ENCODE measurements at regions not wholly inside any gene's neighbourhood (a gene's known extent, or its start where the extent isn't known, plus 50 kb on each side); places are given as distances from the start of the nearest gene placed in this dataset.
A peak's percentile ranks its signal among the peaks of the same experiment; 100 is the strongest.

DNA sequence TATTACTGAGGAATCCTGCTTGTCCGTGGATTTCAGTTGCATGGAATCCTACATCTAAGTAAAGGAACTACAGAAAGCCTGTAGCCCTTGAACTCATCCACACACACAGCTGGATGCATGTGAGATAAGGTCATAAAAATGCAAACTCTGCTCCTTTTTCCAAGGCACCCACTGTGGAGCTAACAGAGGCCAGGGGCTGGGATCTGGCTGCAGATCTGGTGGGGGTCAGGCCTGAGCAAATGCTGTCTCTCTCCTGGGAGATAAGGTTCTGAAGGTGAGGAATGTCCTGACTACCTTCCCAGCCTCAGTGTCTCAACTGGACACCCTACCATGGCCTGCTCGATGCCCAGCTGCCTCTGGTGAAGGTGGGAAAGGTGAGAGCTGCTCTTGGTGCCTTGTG lies 321.5 kb downstream of the LRFN2 start:
- no peak for DNase-seq

DNA sequence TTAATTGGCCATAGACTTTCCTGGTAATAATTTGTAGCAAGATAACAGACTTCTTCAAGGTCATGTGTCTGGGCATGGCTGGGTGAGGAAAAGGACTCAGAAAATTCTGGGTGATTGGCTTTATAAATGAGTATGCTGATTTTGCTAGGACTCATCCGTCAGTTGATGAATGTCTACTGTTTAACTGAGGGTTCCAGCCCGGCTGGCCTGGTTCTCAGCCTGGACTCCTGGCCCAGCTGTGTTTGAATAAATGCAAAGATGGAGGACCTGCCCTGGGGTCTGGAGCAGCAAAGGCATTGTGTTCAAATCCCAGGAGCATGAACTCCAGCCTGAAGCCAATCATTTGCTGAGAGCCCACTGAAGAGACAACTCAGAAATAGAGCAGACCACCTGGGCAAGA lies 323.2 kb downstream of the LRFN2 start:
- DNase-seq: no peak

DNA sequence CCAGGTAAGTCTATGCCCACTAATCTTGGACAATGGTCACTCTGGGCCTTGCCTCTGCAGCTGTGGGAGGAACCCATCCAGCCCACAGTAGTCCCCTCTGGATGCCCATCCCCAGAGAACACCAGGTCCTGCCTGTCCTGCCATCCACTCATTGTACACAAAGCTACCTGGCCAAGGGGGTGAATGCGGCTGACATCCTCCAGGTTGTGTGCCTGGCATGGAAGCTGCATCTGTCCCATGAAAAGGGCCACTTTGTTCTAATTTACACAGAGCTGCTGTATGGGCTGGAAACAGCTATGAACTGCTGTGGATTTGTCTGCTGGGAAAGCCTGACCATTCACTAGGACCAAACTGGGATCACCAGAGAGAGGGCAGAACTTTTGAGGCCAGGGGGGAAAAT lies 324.8 kb downstream of the LRFN2 start:
- DNase-seq: no peak

DNA sequence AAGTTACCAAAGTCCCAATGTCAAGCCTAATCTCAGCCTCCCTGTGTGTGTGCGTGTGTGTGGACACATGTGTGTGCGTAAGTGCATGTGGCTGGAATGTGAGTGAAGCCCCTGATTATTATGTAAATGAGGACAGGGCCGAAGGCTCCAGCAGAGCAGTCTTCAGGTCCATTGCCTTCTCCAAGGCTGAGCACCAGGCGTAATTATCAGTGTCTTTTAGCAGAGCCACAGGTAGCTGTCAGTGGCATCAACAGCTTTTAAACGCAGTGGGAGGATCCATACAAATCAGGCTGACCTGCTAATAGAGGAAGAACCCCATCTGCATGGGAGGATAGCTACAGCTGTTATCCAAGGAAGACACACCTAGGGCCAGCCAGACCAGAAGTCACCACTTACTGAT lies 324.3 kb upstream of the MOCS1 start:
- no peak for DNase-seq

DNA sequence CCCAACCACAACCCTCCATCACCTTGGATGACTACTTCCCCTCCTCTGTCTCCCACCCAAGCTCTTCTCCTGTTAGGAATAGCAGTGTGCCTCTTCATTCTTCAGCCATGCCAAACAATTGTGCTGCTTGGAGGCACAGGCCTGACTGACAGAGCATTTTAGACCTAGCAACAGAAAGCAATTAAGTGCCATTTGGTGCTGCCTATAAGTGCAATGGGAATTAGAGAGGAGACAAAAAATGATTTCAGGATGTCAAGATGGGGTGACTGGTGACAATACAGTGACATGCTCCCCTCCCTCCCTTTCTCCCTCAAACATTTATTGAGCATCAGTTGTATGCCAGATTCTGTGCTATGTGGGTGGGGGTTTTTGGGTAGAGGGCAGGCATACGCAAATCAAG lies 322.6 kb upstream of the MOCS1 start:
- DNase-seq: peak; percentile 1

DNA sequence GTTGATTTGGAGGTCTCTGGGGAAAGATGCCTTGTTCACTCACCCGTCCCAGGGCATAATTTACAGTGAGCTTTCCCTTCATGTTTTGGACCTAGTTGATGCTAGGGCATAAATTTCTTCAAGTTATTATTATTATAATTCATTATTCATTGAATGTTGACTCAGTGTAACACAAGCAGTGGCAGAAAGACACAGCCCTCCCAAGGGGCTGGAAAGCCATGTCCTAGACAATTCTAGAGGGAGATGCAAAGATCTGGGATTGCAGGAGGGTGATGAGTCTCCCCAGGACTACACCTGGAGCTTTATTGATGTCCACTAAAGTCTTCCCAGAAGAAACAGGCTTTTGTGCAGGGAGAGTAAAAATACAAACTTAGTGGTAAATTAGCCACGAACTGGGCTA lies 322.0 kb upstream of the MOCS1 start:
- DNase-seq: no peak

DNA sequence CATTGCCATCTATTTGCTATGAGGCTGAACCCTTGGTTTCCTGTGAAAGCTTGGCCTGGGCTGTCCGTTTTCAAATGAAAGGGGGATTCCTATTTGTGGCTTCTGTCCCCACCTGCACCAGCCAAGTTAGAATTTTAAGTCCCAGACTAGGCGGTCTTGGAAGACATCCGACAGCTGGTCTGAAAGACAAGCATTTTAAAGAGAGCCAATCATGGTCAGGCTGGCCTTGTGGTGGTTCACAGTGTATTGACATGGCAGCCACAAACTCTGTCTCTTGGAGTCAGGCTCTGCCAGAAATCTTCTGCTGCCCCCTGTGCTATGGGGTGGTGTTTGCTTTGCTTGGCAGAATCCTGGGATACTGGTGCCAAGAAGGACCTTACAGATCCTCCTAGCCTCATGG lies 319.2 kb upstream of the MOCS1 start:
- no peak for DNase-seq

DNA sequence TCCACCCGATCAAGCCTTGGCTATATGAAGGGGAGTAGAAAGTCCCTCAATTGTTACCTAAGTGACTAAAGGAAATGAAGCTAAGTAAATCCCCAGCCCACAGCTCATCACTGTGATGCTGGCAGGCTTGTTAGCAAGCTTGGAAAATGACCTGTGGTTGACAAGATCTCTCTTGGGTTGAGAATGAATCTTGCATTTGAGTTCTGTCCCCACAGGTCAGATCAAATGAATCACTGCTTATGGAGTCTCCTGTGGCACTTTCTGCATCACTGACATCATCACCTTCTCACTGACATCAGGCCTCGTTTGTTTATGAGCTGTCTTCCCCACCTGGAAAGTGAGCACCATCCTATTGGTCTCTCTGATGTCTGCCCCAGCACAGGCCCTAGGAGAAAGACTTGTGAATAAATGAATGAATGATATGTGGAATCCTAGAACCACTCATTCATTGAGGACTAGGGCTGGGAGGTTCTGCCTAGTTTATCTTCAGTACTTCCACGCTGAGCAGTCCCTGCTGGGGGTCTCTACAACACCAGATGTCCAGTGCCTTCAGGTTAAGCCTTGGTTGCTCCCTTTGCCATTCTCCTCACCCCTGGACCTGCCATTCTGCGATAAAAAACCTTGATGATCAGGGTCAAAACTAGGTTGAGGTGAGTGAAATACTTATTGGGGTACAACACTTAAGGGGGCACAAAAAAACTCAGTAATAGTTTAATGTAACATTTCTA lies 318.4 kb upstream of the MOCS1 start:
- DNase-seq: no peak

DNA sequence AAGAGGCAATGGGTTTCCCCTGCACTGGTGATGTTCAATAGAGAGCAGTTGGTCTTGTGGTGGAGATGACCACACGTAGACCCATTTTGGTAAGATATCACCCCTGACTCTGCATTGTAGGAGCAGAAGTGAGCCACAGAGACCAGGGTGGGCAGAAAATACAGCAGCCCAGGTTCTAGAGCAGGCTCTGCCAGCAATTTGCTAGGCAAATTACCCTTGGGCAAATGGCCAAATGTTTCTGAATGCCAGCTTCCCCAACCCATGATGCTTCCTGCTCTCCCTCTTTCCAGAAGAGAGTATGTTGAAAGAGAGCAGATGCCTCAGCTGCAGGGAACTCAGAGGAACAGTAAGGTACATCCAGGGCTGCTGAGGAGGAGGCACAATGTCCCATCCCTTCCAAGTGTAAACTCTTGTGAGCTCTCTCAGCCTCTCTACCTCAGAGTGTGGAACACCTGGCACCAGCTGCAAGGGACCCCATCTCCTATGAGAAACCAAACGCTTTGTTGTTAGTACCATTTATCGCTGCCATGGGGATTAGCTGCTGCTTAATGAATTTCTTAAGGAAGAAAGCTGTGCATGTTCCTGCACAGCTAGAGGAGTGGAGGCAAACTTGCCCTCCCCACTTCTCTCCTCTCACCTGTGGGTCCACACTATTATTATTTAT lies 317.5 kb upstream of the MOCS1 start:
- peak; percentile 91 for DNase-seq

DNA sequence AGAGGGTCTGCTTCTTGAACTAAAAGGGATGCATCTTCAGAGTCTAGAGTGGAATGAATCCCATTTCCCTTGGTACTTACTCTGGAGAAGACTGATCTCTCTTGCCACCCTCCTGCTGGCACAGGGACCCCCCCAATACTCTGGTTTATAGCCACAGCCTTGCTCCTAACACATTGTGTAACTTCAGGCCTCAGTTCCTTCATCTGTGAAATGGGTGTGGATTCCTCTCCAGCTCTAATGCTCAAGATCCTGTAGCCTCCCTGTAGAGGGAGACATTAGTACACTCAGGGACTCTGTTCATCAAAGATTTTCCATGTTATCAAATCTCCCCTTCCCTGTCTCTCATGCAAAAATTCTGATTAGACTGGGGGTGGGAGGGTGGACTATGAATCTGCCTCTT lies 315.7 kb upstream of the MOCS1 start:
- no peak for DNase-seq

DNA sequence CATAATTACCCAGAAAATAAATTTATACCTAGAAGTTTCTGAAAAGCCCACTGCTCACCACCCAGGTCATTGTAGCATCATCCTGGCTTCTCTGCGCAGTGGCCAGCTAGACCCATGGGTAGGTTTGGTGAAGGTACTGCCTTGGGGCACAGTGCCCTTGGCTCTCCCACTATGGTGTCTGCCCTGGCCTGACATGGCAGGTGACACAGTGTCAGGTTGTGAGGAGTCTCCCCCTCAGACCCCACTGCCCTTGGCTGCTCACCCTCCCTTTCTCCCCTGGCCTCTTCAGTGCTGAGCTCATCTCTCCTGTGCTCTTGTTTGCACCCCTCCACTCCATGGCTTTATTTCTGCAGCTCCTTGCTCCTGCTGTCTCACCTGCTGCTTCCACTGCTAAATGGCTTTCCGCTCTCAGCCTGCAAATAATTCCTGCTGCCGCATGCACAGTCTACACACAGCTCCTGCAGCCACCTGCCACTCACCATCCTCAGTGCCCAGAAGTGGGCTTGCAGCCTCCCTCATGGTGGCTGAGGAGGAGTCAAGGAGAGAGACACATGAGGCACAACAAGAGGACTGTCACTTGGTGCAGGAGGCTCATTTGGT lies 313.4 kb upstream of the MOCS1 start:
- DNase-seq: peak; percentile 1

DNA sequence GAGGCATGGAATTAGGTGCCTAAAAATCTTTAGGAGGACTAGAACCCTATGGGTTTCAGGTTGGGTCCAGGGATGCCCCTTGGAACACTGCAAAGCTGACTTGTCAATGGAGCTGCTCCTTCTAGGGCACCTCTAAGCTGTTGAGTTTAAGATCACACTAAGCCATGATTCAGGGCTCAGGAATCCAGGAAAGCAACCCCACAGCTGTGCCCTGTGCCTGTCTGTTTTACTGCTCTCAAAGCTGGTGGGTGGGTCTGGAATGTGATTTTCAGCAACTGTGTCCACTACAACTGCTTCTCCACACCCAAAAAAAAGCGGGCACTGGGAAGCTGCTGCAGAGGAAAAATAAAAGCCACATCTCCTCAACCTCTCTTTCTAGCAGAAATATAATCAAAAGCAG lies 310.4 kb upstream of the MOCS1 start:
- DNase-seq: no peak

DNA sequence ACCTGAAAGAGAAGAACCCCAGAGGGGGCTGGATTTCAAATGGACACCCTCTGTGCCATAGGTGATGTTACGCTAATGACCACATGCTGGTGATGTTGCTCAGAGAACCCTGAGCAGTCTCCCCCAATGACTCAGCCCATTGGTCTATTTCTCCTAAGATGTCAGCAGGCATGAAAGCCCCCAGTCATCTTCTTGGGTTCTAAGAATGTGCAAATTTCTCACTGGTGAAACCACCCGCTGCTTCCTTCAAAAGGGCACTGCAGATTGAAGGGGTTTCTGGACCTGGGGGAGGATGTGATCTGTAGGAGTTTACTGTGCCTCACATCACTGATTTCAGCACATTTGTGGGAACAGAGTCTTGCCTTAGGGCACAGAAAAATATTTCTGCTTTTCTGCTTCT lies 298.4 kb upstream of the MOCS1 start:
- no peak for DNase-seq

DNA sequence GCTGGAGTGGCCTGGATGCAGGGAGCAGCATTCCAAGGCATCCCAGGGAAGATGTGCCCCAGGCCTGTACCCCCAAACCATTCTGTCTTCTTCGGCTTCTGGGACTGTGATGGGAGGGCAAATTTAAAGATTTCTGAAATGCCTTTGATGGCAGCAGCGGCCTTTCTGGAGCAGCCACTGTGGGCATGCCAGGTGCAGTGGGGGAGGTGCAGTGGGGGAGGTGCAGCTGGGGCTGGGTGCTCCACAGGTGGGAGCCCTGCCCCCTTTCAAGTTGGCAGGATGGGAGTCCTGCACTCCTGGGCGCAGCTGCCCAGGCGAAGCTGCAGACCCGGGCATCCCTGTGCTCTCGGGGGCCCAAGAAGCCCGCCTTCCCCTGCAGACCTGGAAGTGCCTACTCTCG lies 293.5 kb upstream of the MOCS1 start:
- no peak for DNase-seq

DNA sequence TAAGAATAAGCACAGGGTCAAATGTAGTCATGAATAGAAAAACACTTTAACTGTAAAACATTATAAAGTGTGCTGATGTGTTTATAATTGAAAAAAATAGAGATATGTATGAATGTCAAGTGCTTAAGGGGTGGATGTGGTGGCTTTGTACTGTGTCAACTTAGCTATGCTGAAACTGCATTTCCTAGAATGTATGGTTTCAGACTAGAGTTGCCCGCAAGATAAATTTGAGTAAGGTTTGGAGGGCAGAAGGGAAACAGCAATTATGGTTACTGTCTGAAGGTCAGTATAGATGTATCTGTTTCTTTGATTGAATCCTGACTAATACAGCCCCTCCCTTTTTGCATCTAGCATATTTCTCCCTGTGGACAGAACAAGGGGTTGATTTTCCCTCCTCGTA lies 288.1 kb upstream of the MOCS1 start:
- no peak for DNase-seq

DNA sequence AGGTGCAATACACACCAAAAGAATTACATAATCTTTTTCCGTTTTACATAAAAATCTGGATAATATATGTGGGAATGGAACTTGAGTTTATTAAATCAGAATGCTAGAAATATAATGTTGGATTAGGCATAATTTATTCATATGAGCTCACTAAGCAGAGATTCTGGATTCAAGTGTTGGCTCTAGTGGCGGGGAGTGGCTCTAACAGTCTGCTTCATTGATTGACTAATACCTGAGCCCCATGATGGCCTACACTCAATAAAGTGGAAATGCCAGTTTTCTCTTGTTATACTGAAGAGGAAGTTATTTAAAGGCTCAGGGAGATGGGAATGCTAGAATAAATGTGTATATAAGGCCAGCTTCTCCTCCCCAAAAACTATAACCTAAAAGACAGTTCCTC lies 285.5 kb upstream of the MOCS1 start:
- DNase-seq: no peak

DNA sequence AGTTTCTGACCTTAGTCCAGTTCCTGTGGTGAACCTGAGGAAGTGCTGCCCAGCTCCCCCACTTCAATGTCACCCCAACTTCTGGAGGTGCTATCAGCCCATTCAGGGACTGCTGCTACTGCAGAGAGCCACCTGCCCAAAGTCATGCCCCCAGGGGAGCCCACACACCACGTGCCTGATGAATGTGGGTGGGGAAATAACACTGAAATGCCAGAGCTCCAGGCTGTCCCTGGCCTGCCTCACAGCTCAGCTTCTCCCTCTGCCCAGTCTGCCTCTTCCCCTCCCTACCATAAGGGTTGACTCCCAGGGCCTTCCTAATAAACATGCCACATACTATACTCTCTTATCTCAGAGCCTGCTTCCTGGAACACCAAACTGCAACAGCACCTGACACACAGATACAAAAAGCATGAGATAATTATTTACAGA lies 276.4 kb upstream of the MOCS1 start:
- DNase-seq: no peak

DNA sequence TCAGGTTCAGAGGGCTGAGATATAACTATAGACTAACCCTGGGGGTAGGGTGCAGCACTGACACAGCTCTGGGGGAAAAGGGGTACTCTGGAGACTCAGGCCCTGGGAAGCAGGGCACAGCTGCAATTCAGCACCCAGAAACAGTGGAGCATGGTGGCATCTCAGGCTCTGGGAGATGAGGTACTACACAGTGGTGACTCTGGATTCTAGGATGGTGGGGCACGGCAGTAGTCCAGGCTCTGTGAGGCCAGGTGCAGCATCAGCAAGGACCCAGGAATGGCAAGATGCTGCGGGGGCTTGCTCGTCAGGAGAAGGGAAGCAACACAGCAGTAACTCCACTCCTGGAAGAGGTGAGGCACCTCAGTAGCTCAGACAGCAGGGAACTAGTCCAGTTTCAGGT lies 271.5 kb upstream of the MOCS1 start:
- DNase-seq: no peak

DNA sequence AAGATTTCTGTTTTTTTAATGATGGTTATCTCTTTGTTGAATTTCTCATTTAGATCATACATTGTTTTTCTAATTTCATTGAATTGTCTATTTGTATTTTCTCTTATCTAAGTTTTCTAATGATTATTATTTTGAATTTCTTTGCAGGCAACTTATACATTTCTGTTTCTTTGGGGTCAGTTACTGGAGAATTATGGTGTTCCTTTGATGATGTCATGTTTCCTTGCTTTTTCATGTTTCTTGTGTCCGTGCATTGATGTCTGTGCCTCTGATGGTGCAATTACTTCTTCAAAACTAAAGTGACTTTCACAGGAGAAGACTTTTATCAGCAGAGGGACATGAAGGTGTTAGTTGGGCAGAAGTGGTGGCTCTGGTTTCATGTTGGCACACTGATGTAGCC lies 270.7 kb upstream of the MOCS1 start:
- no peak for DNase-seq

DNA sequence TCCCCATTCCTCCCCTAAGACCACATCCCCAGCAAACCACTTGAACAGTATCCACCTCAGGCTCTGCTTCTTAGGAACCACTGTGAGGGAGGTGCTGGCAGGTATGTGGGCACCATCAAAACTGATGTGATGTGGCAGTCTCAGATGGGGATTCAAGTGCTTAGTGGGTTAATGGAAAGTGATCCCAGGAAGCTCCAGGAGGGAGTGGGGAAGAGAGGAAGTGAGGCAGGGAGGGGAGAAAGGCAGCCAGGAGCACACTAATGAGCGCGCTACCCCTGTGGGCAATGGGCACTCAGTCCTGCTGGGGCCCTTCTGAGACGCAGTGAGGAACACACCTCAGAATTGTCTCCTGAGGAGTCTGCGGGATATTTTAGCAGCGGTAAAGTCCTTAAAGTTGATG lies 263.1 kb upstream of the MOCS1 start:
- no peak for DNase-seq

DNA sequence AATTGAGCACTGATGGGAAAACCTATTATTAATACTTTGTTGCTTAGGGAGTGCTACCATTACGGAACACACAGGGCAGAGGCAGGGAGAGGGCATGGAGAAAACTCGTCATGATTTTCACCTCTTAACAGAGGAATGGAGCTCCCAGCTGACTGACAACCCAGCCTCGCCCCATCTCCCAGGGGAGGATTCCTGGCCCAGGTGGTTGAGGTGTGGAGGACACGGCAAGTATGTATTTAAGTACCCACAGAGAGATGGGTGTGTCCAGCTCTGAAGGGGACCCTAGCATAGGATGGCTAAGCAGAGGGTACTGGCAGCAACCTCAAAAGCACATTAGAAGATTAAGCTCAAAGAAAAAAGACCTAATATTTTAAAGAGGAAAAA lies 261.9 kb upstream of the MOCS1 start:
- no peak for DNase-seq

DNA sequence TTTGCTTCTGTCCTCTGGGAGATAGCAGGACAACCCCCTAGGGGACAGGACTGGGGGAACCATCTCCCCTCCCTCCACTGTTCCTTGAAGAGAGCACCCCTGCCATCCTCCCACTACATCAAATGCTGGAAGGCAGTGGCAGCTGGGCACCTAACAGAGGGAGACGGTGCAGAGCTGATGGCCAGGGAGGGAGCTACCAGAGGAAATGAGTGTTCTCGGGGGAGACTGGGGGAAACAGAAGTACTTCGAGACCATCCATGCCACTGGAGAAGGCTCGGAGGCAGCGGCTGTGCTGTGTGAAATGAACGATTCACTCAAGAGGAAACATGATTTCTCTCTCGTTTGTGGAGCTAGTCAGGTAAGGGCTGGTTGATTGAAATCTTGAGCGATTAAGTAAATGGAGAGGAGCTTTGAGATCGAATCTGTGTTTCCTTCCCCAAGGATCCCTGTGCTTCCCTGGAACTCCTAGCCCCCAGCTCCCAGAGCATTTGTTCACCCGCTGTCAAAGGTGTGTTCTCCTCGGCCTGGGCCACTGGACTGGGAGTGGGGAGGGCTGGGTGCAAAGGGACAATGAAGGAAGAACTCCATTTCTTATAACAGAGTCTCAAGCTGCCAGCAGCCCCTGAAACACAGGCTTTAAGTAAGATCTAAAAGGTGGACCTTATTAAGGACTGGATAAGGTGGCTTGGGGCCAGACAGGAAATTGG lies 261.3 kb upstream of the MOCS1 start:
- no peak for DNase-seq

DNA sequence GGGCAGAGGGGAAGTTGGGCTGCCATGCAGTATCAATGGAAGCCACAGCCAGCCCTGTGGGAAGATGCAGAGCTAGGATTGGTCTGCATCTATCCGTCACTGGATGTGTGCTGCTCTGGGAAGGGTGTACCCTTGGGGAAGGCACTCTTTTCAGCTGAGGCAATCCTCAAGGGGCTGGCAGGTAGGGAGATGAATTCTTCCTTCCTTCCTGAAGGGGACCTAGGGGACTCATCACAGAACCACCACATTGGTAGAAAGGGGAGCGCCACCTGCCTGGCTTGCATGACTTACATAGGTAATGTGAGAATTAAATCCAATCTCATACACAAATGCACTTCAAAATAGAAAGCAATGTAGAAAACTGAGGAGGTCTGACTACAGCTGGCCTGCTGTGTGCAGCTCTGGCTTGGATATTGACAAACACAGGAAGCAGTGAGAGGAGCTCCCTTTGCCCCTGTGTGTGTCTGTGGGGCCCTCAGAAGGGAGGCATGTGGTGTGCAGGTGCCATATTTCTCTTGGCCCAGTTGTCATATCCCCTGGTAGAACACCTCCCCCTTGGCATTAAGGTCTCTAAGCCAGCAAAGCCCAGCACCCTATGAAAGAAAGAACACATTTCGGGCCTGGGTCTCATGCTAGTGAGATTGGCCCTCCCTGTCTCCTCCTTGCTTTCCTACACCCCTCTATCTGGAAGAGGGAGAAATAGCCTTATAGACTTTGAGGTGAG lies 260.3 kb upstream of the MOCS1 start:
- no peak for DNase-seq

All from NCI-H1694 treated with DMSO at 0.1 percent for 48 hours (cell line).